SK-N-SH treated with all-trans-retinoic acid at 6 μM for 48 hours (cell line): ENCODE measurements at regions not wholly inside any gene's neighbourhood (a gene's known extent, or its start where the extent isn't known, plus 50 kb on each side); places are given as distances from the start of the nearest gene placed in this dataset.

Experiments used
- TOX ChIP-seq: fragments of 250-450 bp; sonication (Bioruptor Pico); IDR thresholded peaks from 2 replicates; pipeline ENCODE4 v1.8.0; 2021; ENCODE audit warnings: mild to moderate bottlenecking, moderate library complexity, borderline replicate concordance
- ZFP30 ChIP-seq: fragments of 450-650 bp; formaldehyde crosslinking; IDR thresholded peaks from 2 replicates; pipeline ENCODE4 v1.5.0; 2022; ENCODE audit warnings: mild to moderate bottlenecking, moderate library complexity
- ZNF8 ChIP-seq: fragments of 450-650 bp; formaldehyde crosslinking; IDR thresholded peaks from 2 replicates; pipeline ENCODE4 v1.5.0; 2020; ENCODE audit warnings: mild to moderate bottlenecking, moderate library complexity

DNA sequence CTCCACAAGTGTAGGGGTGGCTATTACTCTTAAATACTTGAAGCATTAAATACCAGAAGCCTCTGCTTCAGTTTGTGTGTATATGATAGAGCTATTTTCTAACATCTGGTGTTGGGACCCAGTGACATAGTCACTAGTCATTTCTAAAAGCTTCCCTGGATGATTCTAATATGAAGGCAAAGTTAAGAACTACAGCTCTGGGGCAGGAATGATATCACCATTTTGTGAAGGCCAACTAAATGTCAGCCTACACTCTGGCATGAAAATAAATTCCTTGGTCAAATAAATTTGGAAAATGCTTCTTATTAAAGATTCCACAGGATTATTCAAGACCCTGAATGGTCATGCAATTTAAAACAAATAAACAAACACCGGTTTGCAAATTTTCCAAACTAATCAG lies 197.7 kb downstream of the PLK2 start:
- TF ChIP-seq ZNF8 (CRISPR knock-in tag) (no peak), ZFP30 (CRISPR knock-in tag) (no peak), TOX (CRISPR knock-in tag) (no peak)
